ENCODE measurements at regions not wholly inside any gene's neighbourhood (a gene's known extent, or its start where the extent isn't known, plus 50 kb on each side); places are given as distances from the start of the nearest gene placed in this dataset.
"Not testable (repeated sequence)": the region's sequence is repeated elsewhere in the genome, so short reads cannot be mapped to it uniquely, and the experiment has no call there.

DNA sequence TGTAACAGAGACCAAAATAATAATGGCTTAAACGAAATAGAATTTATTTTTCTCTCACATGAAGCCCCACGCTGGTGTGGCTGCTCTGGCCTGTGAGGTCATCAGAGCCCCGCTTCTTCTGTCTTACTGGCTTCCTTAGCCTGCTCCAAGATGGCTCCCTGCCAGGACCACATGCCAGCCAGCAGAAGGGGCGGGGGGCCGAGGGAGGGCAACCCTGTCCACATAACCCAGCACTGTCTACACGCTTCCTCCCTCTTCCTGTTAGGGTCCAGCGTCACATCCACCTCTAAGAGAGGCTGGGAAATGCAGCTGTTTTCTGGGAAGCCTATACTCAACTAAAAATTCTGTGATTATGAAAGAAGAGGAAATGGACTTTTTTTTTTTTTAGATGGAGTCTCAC lies 107.9 kb upstream of the DLG1 start:
- no peak for DNase-seq (ENCODE audit: low spot score)

DNA sequence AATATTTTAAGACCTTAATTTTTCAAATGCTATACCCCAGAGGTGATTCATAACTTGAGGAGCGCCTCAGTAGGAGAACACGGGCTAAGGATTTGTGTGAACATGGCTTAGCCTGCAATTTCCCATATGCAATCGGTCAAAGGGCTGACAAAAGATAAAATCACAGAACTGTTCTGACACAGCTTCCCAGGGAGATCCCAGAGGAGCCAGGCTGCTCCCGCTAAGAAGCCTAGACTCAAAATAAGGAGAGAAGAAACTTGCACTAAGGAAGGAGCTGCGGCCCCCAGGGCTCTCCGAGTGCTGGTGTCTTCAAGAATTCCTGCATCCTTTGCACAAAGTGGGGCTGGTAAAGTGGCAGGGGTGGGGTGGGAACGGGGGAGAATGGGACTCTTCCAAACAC lies 106.3 kb upstream of the DLG1 start:
- no peak for DNase-seq (ENCODE audit: low spot score)

DNA sequence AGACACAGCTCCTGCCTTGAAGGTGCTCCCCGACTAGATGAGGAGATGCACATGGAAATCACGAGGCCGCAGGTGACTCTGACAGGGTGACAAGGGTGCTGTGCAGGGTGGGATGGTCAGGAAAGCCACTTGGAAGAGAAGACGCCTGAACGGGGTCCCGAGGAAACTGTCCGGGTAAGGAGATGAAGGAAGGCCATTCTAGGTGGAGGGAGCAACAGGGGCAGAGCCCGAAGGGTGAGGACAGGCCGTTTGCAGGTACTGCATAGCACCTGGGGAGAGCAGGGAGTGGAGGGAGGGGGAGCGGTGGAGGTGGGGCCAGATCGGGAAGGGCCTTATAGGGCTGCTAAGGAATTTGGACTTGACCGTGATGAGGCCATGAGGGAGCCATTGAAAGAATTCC lies 105.6 kb upstream of the DLG1 start:
- no peak for DNase-seq (ENCODE audit: low spot score)

DNA sequence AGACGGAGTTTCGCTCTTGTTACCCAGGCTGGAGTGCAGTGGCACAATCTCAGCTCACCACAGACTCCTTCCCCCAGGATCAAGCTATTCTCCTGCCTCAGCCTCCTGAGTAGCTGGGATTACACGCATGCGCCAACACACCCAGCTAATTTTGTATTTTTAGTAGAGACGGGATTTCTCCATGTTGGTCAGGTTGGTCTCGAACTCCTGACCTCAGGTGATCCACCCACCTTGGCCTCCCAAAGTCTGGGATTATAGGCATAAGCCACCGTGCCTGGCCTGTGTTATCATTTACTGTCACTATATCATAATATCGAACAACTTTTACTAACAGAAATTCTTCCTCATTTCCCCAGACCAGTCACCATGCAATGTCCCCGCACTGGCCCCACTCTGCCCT lies 104.0 kb upstream of the DLG1 start:
- DNase-seq (ENCODE audit: low spot score), result not testable (repeated sequence)

DNA sequence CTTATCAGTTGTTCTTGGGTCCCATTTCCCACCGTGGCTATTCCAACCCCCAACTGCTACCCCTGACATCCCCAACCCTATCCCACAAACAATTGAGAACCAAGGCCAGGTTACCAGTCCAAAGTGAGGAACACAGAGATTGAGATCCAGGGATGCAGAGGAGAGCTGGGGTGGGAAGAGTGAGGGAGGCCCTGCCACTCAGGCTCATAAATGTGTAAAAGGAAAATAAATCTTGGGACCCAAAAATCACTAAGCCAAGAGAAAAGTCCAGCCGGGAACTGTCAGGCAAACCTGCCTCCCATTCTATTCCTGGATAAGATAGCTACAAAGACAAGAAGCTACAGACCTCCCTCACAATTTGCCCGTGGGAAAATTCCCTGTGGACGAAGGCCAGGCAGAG lies 101.1 kb upstream of the DLG1 start:
- DNase-seq (ENCODE audit: low spot score), result no peak

DNA sequence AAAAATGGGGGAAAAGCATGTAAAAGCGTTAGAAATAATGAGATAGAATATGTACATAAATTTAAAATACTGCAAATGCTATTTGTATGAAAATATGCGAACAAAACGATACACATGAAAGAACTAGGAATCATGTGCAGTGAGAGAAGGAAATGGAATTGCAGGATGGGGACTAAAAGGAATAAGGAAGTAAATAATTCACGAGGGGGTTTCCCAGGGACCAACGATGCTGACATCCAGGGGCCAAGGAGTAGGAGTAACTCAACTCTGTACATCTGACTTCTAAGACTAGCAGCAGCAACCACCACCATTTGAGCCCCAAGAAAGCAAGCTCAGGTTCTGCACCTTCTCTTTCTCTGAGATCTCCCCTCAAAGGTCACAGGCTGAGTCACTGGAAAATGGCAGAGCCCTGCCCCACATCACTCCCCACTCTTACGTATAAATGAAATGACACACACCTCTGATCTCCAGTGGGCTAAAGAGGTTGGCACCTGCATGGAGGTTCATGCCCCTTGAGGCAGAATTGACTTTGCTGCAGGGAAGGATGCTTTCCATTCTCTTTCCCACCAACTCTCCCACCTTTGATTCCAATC lies 100.0 kb upstream of the DLG1 start:
- DNase-seq (ENCODE audit: low spot score), result no peak

DNA sequence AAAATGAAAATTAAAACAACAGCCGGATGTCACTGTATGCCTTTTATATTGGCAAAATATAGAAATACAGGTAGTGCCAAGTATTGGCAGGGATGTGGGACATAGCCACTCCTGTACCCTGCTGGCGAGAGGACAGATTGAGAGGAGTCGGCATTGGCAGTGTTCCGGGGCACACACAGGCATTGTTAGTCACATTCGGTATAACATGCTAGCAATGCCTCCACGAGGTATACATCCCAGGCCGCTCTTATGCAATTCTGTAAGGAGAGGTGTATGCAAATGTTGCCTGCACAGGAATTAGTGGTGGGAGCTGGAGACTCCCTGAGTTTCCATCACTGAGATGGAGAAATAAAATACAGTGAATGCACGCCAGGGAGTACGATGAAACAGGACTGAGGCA lies 99.4 kb upstream of the DLG1 start:
- no peak for DNase-seq (ENCODE audit: low spot score)

DNA sequence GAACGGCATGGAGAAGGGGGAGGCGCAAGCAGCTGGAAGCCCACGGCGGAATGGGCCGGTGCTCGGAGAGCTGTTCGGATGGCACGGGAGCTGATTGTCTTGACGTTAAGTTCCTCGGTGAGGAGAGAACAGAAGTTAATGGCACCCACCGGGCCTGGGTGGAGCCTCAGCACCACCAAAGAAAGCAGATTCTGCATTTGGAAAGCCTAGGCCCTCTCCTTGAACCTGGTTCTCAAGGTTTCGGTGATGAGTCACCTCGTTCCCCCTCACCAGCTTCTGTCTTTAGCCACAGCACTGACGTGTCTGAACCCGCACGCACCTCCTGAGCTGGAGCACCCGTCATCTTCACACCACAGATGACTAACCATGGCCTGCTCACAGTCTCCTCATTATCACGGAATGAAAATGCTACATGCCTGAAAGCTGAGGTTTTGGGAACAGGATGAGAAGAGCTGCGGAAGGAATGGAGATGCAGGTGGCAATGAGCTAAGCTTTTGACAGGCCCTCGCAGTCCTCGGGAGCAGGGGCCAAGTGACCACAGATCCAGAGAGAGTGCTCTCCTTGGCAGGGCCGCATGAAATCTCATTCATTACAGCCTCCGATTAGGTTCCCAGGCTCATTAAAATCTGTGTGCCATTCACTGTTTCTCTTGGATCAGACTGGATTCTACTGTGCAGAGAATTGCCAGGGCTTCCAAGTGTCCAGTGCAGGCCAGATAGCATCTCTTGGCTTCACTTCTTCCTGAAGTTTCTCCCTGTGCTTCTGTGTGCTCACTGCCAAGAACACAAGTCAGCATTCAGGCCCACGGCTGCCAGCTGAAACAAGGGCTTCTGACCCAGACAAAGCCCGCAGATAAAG lies 96.3 kb upstream of the DLG1 start:
- DNase-seq (ENCODE audit: low spot score), result no peak

DNA sequence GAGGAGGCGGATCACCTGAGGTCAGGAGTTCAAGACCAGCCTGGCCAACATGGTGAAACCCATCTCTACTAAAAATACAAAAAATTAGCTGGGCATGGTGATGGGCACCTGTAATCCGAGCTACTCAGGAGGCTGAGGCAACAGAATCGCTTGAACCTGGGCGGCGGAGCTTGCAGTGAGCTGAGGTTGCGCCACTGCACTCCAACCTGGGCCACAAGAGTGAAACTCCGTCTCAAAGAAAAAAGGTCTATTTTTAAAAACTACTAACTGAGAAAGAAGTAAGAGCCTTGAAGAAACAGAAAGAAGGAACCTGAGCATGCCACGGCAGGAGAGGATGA lies 95.7 kb upstream of the DLG1 start:
- not testable (repeated sequence) for DNase-seq (ENCODE audit: low spot score)

DNA sequence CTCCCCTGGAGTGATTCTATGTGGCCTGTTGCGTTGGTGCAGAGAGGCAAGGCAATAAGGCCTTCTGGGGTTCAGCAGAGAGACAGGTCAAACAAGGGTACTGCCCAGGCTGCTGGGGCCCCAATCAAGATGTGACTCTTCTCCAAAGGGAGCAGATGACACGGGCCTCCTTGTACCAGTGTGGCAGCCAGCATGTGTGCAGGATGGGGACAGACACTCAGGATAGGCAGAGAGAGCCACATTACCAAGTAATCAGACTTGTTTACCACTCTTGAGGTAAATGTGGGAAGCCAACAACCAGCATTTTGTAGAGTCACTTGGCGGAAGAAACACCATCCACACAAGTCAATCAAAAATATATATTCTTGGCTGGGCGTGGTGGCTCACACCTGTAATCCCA lies 95.3 kb upstream of the DLG1 start:
- DNase-seq (ENCODE audit: low spot score), result no peak

DNA sequence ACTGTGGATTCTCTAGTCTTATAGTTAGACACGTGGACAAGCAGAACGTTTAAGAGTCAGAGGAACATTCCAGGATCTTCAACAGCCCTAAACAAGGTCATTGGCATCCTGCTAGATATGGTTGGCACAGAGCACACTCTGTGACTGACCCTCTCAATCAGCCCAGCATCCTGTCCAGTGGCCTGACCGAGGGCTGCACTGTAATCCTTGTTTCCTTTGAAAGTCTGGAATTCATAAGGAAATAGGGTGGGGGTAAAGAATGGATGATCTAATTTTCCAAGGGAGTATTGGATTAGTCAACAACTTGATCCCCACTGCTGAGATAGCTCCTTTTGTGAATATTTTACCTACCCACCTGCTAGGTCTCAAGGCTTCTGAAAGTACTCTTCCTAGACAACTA lies 94.5 kb upstream of the DLG1 start:
- DNase-seq (ENCODE audit: low spot score), result no peak

DNA sequence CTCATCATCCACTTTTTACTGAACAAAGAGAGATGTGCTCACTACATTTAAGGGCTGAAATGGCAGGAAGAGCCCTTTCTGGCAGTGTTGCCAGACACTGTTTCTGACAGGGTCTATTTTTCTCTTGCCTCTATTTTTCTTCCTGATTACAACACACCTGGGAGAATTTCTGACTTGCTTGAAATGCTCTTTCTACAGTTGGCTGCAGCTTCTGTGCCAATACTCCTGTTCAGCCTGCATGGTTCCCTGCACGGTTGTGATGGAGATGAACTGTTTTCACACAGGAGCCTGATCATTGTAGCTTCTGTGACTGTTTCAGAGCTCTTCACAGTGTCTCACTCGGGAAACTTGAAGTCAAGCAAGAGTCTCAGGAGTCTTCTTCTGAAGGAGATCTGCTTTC lies 83.0 kb upstream of the DLG1 start:
- DNase-seq (ENCODE audit: low spot score), result no peak

DNA sequence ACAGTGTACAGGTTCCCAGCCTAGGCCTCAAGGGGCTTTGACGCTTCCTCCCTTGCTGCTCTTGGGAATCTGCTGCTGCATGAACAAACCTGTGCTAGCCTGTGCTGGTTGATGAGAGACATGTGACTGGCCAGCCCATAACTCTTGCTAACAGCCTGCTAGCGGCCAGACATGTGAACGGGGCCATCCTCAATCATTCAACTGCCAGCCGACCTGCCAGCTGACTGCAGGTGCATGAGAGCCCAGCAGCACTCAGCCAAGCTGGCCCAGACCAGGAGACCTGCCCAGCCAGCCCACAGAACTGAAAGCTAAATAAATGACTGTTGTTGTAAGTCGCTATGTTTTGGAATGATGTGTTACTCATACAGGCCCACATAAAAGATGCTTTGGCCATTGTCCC lies 82.4 kb upstream of the DLG1 start:
- no peak for DNase-seq (ENCODE audit: low spot score)

DNA sequence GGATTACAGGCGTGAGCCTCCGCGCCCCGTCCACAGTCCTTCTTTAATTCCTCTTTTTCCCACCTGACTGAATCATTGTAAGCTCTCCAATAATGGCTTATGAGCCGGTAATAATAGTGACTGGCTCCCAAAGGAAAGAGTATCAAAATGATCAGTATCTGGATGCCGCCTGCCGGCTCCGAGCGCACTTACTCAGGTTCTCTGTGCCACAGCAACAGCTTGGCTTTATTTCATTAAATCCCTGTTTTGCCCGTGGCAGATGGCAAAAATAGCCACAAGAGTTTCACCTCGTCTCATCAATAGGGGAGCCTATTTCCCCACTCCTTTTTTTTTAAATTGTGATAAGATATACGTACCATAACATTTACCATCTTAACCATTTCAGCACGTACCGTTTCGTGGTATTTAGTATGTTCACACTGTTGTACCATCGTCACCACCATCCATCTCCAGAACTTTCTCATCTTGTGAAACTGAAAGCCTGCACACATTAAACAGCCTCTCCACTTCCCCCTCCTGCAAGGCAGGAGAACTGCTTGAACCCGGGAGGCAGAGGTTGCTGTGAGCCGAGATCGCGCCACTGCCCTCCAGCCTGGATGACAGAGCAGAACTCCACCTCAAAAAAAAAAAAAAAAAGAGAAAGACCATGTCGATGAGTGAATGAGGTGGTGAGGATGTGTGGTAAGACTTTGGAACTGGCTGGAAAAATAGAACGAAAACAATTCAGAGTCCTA lies 80.7 kb upstream of the DLG1 start:
- DNase-seq (ENCODE audit: low spot score), result no peak

DNA sequence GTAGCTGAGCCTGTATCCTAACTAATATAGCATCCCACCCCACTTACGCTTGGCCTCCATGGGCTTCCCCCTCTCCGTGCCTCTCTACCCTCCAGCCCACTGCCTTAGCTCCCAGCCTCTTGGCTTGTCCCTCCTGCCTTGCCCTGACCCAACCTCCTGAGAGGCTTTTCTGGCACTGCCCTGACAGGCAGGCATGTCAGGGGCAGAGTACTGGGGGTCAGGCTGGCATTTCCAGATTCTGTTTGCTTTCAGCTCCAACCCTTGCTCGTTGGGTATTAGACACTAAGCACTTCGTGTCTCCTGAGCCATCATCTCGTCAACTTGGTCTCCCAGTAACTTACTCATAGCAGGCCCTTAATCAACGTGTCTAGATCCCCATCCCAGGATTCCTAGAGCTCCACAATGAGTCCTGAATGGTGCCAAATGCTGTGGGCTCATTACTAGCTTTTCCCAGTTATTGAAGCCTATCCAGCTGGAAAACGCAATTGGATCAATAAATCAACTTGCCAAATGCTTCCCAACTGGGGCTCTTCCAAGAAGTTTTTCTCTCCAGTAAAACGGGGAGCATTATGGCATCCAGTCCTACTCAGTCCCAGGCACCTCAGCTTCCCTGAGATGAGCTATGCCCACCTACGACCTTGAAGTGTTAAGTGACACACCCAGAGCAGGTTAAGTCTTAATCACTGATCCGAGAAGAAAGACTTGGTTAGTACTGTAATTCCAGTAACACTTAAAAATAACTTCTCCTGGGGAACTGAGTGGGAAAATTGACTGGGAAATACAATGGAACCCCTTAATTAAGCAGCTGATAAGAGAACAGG lies 78.5 kb upstream of the DLG1 start:
- DNase-seq (ENCODE audit: low spot score), result no peak

DNA sequence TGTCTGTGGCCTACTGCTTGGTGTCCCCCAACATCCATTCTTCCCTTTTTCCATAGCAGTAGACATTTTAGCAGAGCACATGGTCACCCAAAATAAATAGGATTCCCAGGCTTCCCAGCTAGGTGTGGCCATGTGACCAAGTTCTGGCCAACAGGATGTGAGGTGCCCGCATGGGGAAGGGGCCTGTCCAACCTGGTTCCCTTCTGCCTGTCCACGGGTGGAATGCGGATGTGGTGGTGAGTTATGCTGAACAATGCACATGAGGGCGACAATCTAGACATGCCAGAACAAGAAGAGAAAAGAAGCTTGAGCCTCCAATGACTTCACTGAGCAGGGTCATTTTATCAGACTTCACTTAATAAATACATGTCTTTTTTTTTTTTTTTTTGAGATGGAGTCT lies 77.6 kb upstream of the DLG1 start:
- DNase-seq (ENCODE audit: low spot score), result no peak

DNA sequence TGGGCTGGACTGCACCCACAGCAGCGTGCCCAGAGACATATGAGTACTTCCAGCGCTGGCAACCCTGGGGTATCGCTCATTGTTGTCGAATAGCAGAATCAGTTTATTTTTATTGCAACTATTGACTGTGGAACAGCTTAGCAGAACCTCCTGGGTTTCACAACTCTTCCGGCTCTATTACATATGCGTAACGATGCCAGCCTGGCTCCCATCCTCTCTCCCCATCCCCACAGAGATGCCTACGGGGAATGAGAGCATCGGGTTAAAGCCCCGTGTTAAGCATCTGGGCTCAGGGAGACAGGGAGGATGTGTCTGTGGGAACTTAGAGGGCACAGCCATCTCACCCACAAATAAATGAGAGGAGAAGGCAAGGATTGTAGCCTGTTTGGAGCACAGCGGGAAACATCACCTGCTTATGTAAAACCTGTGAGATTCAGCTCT lies 76.6 kb upstream of the DLG1 start:
- DNase-seq (ENCODE audit: low spot score), result no peak

DNA sequence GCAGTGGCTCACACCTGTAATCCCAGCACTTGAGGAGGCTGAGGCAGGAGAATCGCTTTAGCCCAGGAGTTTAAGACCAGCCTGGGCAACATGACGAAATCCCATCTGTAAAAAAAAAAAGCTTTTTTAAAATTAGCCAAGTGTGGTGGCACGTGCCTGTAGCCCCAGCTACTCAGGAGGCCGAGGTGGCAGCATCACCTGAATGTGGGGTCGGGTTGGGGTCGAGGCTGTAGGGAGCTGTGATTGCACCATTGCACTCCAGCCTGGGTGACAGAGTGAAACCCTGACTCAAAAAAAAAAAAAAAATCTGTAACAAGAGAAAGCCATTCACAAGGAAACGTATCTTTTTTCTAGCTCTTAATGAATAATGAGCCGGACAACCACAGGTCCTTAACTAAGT lies 74.7 kb upstream of the DLG1 start:
- DNase-seq (ENCODE audit: low spot score), result no peak

DNA sequence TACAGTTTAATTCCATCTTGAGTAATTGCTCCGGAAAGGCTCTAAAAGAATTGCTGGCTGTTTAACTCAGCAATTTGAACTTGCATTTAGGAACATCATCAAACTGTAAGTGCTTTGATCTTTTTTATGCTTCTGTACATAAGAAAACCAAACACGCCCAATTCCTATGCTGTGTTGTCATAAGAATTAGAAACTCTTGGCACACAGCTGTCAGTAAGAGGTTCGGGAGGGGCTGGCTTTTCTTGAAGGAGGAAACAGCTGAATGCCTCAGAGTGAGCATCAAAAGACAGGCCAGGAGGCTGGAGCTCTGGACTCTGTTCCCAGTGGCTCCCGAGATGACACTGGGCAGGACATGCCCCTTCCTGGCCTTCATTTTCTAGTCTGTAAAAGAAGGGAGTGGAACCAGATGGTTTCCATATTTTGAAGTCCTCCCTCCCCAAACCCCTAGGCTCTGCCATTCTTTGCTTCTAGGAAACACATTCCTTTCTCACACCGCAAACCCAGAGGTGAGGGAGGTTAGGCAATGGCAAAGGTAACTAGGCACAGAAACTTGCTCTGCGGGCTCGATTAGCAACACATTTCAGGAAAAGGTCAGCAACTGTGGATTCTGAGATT lies 73.7 kb upstream of the DLG1 start:
- DNase-seq (ENCODE audit: low spot score), result no peak

DNA sequence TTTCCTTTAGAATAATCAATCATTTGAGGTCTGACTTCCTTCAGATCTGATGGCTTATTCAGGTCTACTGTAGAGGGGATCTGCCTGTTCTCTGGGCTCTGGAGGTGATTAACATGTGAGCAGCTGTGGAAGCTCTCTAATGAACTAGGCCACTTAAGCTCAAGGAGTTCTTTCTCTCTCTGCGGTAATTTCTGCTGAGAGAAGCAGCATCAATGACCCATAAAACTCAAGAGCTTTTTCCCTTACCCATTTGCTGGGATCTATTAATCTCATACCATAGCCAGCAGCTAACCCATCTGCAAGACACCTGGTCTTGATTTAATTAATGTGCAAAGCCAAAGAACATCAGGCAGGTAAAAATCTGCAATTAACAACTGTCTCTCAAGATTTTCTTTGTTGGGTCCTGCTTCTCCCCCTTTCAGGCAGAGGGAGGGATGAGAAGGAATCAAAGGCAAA lies 73.2 kb upstream of the DLG1 start:
- no peak for DNase-seq (ENCODE audit: low spot score)

DNA sequence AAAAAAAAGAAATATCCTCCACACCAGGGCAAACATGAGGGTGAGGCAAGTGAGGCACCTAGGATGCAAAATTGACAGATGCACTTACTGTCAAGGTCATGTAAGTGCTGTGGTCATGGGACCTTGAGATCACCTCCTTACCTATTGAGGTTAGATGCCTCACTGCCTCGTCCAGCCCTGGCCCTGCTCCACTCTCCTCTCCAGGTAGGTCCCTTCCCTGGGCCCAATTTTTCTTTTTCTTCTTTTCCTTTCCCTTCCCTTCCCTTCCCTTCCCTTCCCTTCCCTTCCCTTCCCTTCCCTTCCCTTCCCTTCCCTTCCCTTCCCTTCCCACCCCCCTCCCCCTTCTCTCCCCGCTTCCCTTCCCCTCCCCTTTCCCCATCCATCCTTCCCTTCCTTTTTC lies 71.1 kb upstream of the DLG1 start:
- DNase-seq (ENCODE audit: low spot score), result no peak

DNA sequence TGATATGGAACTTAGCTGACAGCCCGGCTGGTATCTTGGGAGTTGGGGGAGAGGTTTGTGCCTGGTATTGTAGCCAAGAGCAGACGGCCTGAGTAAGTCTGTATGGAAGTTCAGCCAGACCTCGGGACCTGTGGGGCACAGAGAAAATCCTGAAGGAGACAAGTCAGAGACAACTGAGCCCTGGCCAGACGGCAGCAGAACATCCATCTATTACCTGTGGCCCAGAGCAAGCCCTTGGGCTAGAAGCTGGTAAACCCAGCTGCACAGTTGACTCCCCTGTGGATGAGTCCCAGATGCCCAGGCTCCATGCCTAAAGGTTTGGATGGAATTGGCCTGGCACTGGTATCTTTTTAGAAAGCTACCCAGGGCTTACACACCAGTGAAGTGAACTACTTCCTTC lies 70.4 kb upstream of the DLG1 start:
- no peak for DNase-seq (ENCODE audit: low spot score)
